ENCODE measurements at regions not wholly inside any gene's neighbourhood (a gene's known extent, or its start where the extent isn't known, plus 50 kb on each side); places are given as distances from the start of the nearest gene placed in this dataset.

GRCh38 chr12:24378548-24379407 lies 429.3 kb upstream of the SOX5 start:
- no peak for TF ChIP-seq CTCF (conservative IDR thresholded peaks at IDR 0.05)
- Mint-ChIP-seq H3K4me1 (peaks cover 46% of the 10 kb centered on the region), H3K27ac (ENCODE audit: unreplicated experiment) (peak overlapping the region; percentile 51), H3K27me3 (ENCODE audit: low read depth) (no peaks in the 10 kb centered on the region), H3K9me3 (peaks cover 13% of the 10 kb centered on the region), H3K4me3 (no peak overlapping the region), H3K36me3 (ENCODE audit: low read depth) (peaks cover 26% of the 10 kb centered on the region)
- no peak for DNase-seq (ENCODE audit: low read depth, low spot score)

- no peak for DNase-seq (ENCODE audit: low read depth, low spot score)
- peaks cover 22% of the 10 kb centered on the region for H3K36me3 Mint-ChIP-seq (ENCODE audit: low read depth)
- peaks cover 5% of the 10 kb centered on the region for H3K9me3 Mint-ChIP-seq
- H3K27me3 Mint-ChIP-seq (ENCODE audit: low read depth): no peaks in the 10 kb centered on the region
- no peak overlapping the region for H3K27ac Mint-ChIP-seq (ENCODE audit: unreplicated experiment)
- peaks cover 34% of the 10 kb centered on the region for H3K4me1 Mint-ChIP-seq
- no peak overlapping the region for H3K4me3 Mint-ChIP-seq
- no peak for TF ChIP-seq CTCF (conservative IDR thresholded peaks at IDR 0.05)
Observed at GRCh38 chr12:24374452-24374851, 425.0 kb upstream of the SOX5 start.

- H3K36me3 Mint-ChIP-seq (ENCODE audit: low read depth): peaks cover 29% of the 10 kb centered on the region
- H3K4me1 Mint-ChIP-seq: peaks cover 21% of the 10 kb centered on the region
- no peak for TF ChIP-seq CTCF (conservative IDR thresholded peaks at IDR 0.05)
- H3K4me3 Mint-ChIP-seq: no peak overlapping the region
- H3K9me3 Mint-ChIP-seq: peaks cover 7% of the 10 kb centered on the region
- H3K27me3 Mint-ChIP-seq (ENCODE audit: low read depth): no peaks in the 10 kb centered on the region
- no peak for DNase-seq (ENCODE audit: low read depth, low spot score)
- no peak overlapping the region for H3K27ac Mint-ChIP-seq (ENCODE audit: unreplicated experiment)
Observed at GRCh38 chr12:24373004-24373403, 423.5 kb upstream of the SOX5 start.

GRCh38 chr12:24366514-24366913 lies 417.0 kb upstream of the SOX5 start:
- DNase-seq (ENCODE audit: low read depth, low spot score): no peak
- no peak overlapping the region for H3K4me3 Mint-ChIP-seq
- TF ChIP-seq CTCF (conservative IDR thresholded peaks at IDR 0.05): no peak
- no peak overlapping the region for H3K27ac Mint-ChIP-seq (ENCODE audit: unreplicated experiment)
- peaks cover 11% of the 10 kb centered on the region for H3K36me3 Mint-ChIP-seq (ENCODE audit: low read depth)
- H3K27me3 Mint-ChIP-seq (ENCODE audit: low read depth): no peaks in the 10 kb centered on the region
- H3K4me1 Mint-ChIP-seq: peaks cover 44% of the 10 kb centered on the region
- H3K9me3 Mint-ChIP-seq: peaks cover 2% of the 10 kb centered on the region

- no peaks in the 10 kb centered on the region for H3K27me3 Mint-ChIP-seq (ENCODE audit: low read depth)
- peaks cover 7% of the 10 kb centered on the region for H3K36me3 Mint-ChIP-seq (ENCODE audit: low read depth)
- TF ChIP-seq CTCF (conservative IDR thresholded peaks at IDR 0.05): no peak
- no peak for DNase-seq (ENCODE audit: low read depth, low spot score)
- H3K4me3 Mint-ChIP-seq: no peak overlapping the region
- H3K9me3 Mint-ChIP-seq: peaks cover 2% of the 10 kb centered on the region
- H3K27ac Mint-ChIP-seq (ENCODE audit: unreplicated experiment): no peak overlapping the region
- peaks cover 60% of the 10 kb centered on the region for H3K4me1 Mint-ChIP-seq
Observed at GRCh38 chr12:24364921-24365320, 415.5 kb upstream of the SOX5 start.
